GM21447 (cell line): ENCODE measurements at regions not wholly inside any gene's neighbourhood (a gene's known extent, or its start where the extent isn't known, plus 50 kb on each side); places are given as distances from the start of the nearest gene placed in this dataset.
A peak's percentile ranks its signal among the peaks of the same experiment; 100 is the strongest.
"Not testable (repeated sequence)": the region's sequence is repeated elsewhere in the genome, so short reads cannot be mapped to it uniquely, and the experiment has no call there.

Experiments used
- ATAC-seq: cut with Tn5 transposase; IDR thresholded peaks from one replicate; pipeline ENCODE4 v1.9.1; 2021; ENCODE audit not compliant: unreplicated experiment

GRCh38 chr3:112738366-112738765, 97.4 kb upstream of the CCDC80 start:
- no peak for ATAC-seq

DNA sequence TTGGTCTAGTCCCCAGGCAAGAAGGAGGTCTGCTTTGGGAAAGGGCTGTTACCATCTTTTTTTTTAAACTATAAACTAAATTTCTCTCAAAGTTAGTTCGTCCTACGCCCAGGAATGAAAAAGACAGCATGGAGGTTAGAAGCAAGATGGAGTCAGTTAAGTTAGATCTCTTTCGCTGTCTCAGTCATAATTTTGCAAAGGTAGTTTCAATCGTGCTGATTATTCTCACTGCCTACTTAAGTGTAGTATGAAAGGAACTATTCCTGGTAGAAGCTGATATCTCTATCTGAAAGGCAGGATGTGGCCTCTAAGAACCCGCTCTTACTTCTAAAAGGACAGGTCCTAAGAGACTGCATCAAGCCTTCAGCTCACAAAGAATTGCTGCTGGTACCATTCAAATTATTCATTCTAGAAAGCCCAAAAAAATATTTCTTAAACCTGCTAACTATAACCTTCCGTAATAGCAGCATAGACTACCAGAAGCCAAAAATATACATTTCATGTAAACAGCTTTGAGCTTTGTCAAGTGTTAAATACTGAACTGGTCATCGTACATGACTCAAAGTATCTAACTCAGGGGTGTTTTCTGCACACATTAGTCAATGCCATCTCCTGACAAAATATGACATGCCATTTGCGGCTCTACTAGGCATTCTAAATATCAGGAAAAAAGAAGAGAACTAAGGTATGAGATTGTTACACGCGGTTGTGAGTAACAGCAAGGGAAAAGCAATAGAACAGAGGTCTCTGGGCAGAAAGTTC, 96.0 kb upstream of the CCDC80 start:
- ATAC-seq, result no peak

DNA sequence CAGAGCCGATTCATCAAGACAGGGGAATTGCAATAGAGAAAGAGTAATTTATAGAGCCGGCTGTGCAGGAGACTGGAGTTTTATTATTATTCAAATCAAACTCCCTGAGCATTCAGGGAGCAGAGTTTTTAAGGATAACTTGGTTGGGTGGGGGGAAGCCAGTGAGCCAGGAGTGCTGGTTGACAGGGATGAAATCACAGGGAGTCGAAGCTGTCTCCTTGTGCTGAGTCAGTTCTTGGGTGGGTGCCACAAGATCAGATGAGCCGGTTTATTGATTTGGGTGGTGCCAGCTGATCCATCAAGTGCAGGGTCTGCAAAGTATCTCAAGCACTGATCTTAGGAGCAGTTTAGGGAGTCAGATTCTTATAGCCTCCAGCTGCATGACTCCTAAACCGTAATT, 95.4 kb upstream of the CCDC80 start:
- ATAC-seq, result no peak

GRCh38 chr3:112735926-112736325, 95.0 kb upstream of the CCDC80 start:
- ATAC-seq, result no peak

DNA sequence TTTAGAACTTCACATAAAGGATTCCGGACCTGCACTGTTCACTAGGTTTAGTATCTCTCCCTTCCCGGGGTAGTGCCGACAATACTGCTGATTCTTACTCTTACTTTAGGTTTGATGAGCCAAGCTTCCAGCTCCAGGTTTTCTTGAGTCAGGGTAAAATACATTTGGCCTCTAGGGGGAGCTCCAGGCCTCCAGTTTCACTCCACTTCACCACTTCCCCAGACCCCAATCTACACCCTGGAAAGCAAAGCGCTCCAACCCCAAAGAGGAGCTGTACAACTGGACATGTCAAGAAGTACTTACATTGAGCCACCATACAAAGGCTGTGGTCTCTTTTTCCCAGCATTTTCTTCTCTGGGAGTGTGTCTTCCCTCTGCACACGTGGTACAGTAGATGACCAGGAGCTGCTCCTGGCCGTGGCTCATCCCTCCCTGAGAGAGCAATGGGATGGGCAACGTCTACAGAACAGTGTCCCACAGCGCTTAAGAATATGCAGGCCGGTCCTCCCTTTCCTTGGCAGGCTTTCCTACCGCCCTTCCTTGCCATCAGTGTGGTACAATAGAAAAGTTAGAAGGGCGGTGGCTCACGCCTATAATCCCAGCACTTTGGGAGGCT, 93.9 kb upstream of the CCDC80 start:
- peak; percentile 72 for ATAC-seq

GRCh38 chr3:112734171-112734570, 93.2 kb upstream of the CCDC80 start:
- ATAC-seq, result no peak

GRCh38 chr3:112730210-112730609, 89.3 kb upstream of the CCDC80 start:
- ATAC-seq, result no peak

GRCh38 chr3:112721231-112721630, 80.3 kb upstream of the CCDC80 start:
- ATAC-seq, result no peak

- no peak for ATAC-seq
Measured at GRCh38 chr3:112718967-112719366, 78.0 kb upstream of the CCDC80 start.

GRCh38 chr3:112718516-112718915, 77.6 kb upstream of the CCDC80 start:
- no peak for ATAC-seq

DNA sequence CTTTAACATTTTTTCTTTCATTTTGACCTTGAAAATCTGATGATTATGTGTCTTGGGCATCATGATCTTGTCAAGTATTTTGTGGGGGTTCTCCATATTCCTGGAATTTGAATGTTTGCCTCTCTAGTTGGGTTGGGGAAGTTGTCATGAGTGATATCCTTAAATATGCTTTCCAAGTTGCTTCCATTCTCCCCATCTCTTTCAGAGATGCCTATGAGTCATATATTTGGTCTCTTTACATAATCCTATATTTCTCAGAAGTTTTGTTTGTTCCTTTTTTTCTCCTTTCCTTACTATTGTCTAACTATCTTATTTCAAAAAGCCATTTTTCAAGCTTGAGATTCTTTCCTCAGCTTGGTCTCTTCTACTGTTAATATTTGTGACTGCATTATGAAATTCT, 69.0 kb upstream of the CCDC80 start:
- no peak for ATAC-seq

DNA sequence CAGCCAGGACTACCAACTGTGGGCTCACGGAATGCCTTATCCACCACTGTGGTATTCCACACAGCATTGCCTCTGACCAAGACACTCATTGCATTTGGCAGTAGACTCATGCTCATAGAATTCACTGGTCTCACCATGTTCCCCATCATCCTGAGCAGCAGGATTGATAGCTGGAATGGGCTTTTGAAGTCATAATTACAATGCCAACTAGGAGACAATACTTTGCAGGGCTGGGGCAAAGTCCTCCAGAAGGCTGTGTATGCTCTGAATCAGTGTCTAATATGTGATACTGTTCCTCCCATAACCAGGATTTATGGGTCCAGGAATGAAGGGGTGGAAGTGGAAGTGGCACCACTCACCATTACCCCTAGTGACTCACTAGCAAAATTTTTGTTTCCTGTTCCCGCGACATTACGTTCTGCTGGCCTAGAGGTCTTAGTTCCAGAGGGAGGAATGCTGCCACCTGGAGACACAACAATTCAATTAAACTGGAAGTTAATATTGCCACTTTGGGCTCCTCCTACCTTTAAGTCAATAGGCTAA, 58.6 kb upstream of the CCDC80 start:
- no peak for ATAC-seq

- not testable (repeated sequence) for ATAC-seq
Measured at GRCh38 chr3:112698442-112698841, 57.5 kb upstream of the CCDC80 start.

GRCh38 chr3:112696244-112696643, 55.3 kb upstream of the CCDC80 start:
- ATAC-seq, result not testable (repeated sequence)

GRCh38 chr3:112695377-112696108, 54.6 kb upstream of the CCDC80 start:
- ATAC-seq, result not testable (repeated sequence)

- ATAC-seq, result not testable (repeated sequence)
Measured at GRCh38 chr3:112694906-112695305, 54.0 kb upstream of the CCDC80 start.

GRCh38 chr3:112693186-112693585, 52.2 kb upstream of the CCDC80 start:
- no peak for ATAC-seq
